MCF 10A (cell line): ENCODE measurements at regions not wholly inside any gene's neighbourhood (a gene's known extent, or its start where the extent isn't known, plus 50 kb on each side); places are given as distances from the start of the nearest gene placed in this dataset.

ENCODE experiments used
- BruUV-seq: library from RNA; stranded (reverse); fragments of 400-500 nt; replicated peaks from 2 replicates; lab custom pipeline; 2021; lab: Mats Ljungman, UMichigan
- CTCF ChIA-PET: fragments of 300-600 bp; sonication (Branson Sonifier 250); formaldehyde crosslinking; extraction: SDS; loops from one replicate; lab custom pipeline; 2021; ENCODE audit warnings: antibody characterized with exemption, inconsistent platforms; lab: Yijun Ruan, JAX
- POLR2A ChIA-PET: fragments of 300-600, 350-650 bp; sonication (Branson Sonifier 250); formaldehyde crosslinking; extraction: SDS; loops from one replicate; lab custom pipeline; 2020; ENCODE audit warnings: antibody characterized with exemption, inconsistent platforms; lab: Yijun Ruan, JAX
- DNase-seq: peaks from one replicate; pipeline ENCODE4 v3.0.0-alpha.2; 2018; ENCODE audit not compliant: unreplicated experiment
- H3K27ac Mint-ChIP-seq: one replicate; pipeline ENCODE4 v1.8.0; 2022; ENCODE audit warnings: mild to moderate bottlenecking, low read depth, mixed read lengths; ENCODE audit not compliant: unreplicated experiment
- H3K27me3 Mint-ChIP-seq: one replicate; pipeline ENCODE4 v1.8.0; 2022; ENCODE audit warnings: mixed read lengths; ENCODE audit not compliant: insufficient read depth, unreplicated experiment
- H3K36me3 Mint-ChIP-seq: one replicate; pipeline ENCODE4 v1.8.0; 2022; ENCODE audit warnings: mild to moderate bottlenecking, moderate library complexity, mixed read lengths; ENCODE audit not compliant: insufficient read depth, unreplicated experiment
- H3K4me1 Mint-ChIP-seq: one replicate; pipeline ENCODE4 v1.8.0; 2022; ENCODE audit warnings: mixed read lengths; ENCODE audit not compliant: insufficient read depth, unreplicated experiment
- H3K4me3 Mint-ChIP-seq: one replicate; pipeline ENCODE4 v1.8.0; 2022; ENCODE audit warnings: mild to moderate bottlenecking, moderate library complexity, mixed read lengths; ENCODE audit not compliant: unreplicated experiment
- H3K9me3 Mint-ChIP-seq: one replicate; pipeline ENCODE4 v1.8.0; 2022; ENCODE audit warnings: mixed read lengths; ENCODE audit not compliant: unreplicated experiment
- CTCF ChIP-seq: fragments of 200-600 bp; IDR thresholded peaks from one replicate; pipeline ENCODE4 v1.8.0; 2022; ENCODE audit warnings: antibody characterized with exemption, mild to moderate bottlenecking; ENCODE audit not compliant: unreplicated experiment
- intact Hi-C: fragments of 100-400 bp; cut with micrococcal nuclease; formaldehyde crosslinking; loops from 2 replicates; pipeline ENCODE4 v1.14.1; 2022

DNA sequence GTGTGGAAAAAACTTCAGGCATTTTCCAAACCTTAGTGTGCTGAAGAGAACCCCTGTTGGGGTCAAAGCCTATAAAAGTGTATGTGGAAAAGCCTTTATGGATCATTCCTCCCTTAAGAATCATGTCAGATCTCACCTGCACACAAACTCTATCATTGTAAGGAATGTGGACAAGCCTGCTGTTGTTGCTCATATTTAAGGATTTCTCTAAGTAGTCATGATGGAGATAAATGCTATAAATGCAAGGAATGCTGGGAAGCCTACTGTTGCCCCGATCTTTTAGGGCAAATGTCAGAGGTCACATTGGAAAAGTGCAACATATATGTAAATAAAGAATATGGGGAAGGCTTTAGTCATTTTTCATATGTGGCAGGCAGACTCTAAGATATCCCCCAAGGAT, 129.5 kb downstream of the ICOS start:
- BruUV-seq, result no TSS peak
- ChIA-PET POLR2A (no interaction called here), CTCF (interaction anchor here (0.5 kb wide), 1 partner anchor 63 kb away, joined by 3 read pairs; no protein-coding TSS in a partner anchor)
- Mint-ChIP-seq H3K4me3 (no peak overlapping the region), H3K4me1 (no peaks in the 10 kb centered on the region), H3K36me3 (no peaks in the 10 kb centered on the region), H3K9me3 (no peaks in the 10 kb centered on the region), H3K27ac (no peak overlapping the region), H3K27me3 (peaks cover 22% of the 10 kb centered on the region)
- DNase-seq, result no peak
- TF ChIP-seq CTCF, result no peak
- intact Hi-C loops, result no loop called here

DNA sequence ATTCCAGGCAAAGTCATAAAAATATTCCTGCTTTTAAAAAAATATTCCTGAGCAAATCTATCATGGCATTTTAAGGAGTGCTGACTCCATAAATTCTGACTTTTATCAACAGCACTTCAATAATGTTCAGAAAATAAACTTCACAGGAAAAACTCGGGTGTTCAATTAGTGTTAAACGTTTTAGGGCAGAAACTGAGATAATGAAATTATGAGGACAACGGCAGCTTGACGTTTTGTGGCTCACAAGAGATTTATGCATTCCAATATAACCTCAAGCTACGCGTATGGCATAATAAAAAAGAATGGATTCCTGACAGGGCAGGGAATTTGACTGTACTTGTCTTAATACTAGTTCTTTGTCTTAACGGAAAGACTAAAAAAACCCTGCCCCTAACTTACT, 133.2 kb downstream of the ICOS start:
- ChIA-PET CTCF (no interaction called here), POLR2A (no interaction called here)
- DNase-seq, result no peak
- BruUV-seq, result no TSS peak
- Mint-ChIP-seq H3K9me3 (no peaks in the 10 kb centered on the region), H3K4me1 (no peaks in the 10 kb centered on the region), H3K4me3 (no peak overlapping the region), H3K27ac (no peak overlapping the region), H3K36me3 (no peaks in the 10 kb centered on the region), H3K27me3 (peaks cover 45% of the 10 kb centered on the region)
- no peak for TF ChIP-seq CTCF
- intact Hi-C loops, result no loop called here

DNA sequence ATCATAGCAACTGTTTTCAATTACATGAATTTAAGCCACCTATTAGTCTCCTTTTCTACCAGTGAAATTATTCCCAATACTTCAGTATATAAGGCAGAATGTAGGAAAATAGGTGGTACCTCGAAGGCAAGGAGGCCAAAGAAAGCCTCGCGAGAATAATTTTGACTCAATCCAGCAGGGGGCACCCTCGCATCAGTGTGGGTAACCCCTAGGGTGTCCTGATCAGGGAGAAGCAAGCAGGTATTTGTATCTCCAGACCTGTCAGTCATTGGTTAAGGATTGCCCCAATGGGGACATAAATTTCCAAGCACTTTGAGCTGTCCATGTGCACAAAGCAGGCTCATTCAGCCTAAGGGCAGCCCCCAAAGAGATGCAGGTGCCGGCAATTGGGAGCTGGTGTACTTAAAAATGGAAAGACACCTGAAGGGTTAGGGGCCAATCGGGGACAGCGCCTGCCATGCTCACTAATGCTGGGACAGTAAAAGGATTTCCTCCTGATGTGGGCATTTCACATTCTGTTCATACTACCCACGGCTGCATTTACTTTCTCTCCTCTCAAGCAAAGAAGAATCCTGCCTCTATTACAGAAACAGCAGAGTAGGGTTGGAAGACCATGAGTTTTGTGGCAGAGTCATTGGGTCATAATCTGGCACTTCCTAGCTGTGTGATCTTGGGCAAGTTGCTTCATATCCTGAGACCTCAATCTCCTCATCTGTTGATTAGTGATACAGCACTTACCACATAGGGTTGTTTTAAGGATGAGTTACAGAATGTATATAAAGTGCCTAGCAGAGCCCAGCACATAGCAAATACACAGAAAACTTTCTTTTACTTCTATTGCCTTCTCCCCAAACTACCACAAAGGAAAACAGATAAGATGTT, 136.1 kb downstream of the ICOS start:
- TF ChIP-seq CTCF, result peak; percentile 17
- peak; percentile 59 for DNase-seq
- intact Hi-C loops, result no loop called here
- no peak overlapping the region for H3K27ac Mint-ChIP-seq
- peaks cover 72% of the 10 kb centered on the region for H3K27me3 Mint-ChIP-seq
- POLR2A ChIA-PET, result interaction anchor here (0.7 kb wide), 1 partner anchor 198 kb away, joined by 3 read pairs; no protein-coding TSS in a partner anchor
- CTCF ChIA-PET, result interaction anchor here (0.5 to 0.6 kb wide), 2 partner anchors 1114 to 1546 kb away, joined by 3 read pairs; no protein-coding TSS in a partner anchor
- no TSS peak for BruUV-seq
- H3K4me3 Mint-ChIP-seq, result no peak overlapping the region
- H3K4me1 Mint-ChIP-seq, result no peaks in the 10 kb centered on the region
- no peaks in the 10 kb centered on the region for H3K9me3 Mint-ChIP-seq
- H3K36me3 Mint-ChIP-seq, result no peaks in the 10 kb centered on the region

- POLR2A ChIA-PET, result no interaction called here
- no peak for TF ChIP-seq CTCF
- peaks cover 77% of the 10 kb centered on the region for H3K27me3 Mint-ChIP-seq
- no peaks in the 10 kb centered on the region for H3K9me3 Mint-ChIP-seq
- no peak overlapping the region for H3K27ac Mint-ChIP-seq
- no peak for DNase-seq
- BruUV-seq, result no TSS peak
- no peak overlapping the region for H3K4me3 Mint-ChIP-seq
- no peaks in the 10 kb centered on the region for H3K4me1 Mint-ChIP-seq
- intact Hi-C loops, result no loop called here
- no peaks in the 10 kb centered on the region for H3K36me3 Mint-ChIP-seq
- CTCF ChIA-PET, result interaction anchor here (0.9 kb wide), 1 partner anchor 70 kb away, joined by 4 read pairs; no protein-coding TSS in a partner anchor
These were observed 137.9 kb downstream of the ICOS start for GRCh38 chr2:204074456-204074855.
